ENCODE measurements at regions not wholly inside any gene's neighbourhood (a gene's known extent, or its start where the extent isn't known, plus 50 kb on each side); places are given as distances from the start of the nearest gene placed in this dataset.
A peak's percentile ranks its signal among the peaks of the same experiment; 100 is the strongest.

- DNase-seq (ENCODE audit: low spot score) = no peak
These were observed 264.0 kb downstream of the PIK3R1 start for GRCh38 chr5:68479524-68479923.

- no peak for DNase-seq (ENCODE audit: low spot score)
These were observed 264.9 kb downstream of the PIK3R1 start for GRCh38 chr5:68480335-68480940.

GRCh38 chr5:68482199-68482598 is 266.6 kb downstream of the PIK3R1 start:
- no peak for DNase-seq (ENCODE audit: low spot score)

GRCh38 chr5:68484307-68485068 is 268.9 kb downstream of the PIK3R1 start:
- peak; percentile 54 for DNase-seq (ENCODE audit: low spot score)

- DNase-seq (ENCODE audit: low spot score) = no peak
These were observed 274.0 kb downstream of the PIK3R1 start for GRCh38 chr5:68489556-68489955.

GRCh38 chr5:68490406-68490805 is 274.9 kb downstream of the PIK3R1 start:
- no peak for DNase-seq (ENCODE audit: low spot score)

GRCh38 chr5:68494771-68495170 is 279.2 kb downstream of the PIK3R1 start:
- no peak for DNase-seq (ENCODE audit: low spot score)

GRCh38 chr5:68499987-68500386 is 284.4 kb downstream of the PIK3R1 start:
- no peak for DNase-seq (ENCODE audit: low spot score)

- DNase-seq (ENCODE audit: low spot score) = no peak
These were observed 285.3 kb downstream of the PIK3R1 start for GRCh38 chr5:68500813-68501212.

- DNase-seq (ENCODE audit: low spot score) = no peak
These were observed 287.0 kb downstream of the PIK3R1 start for GRCh38 chr5:68502531-68502930.

GRCh38 chr5:68504306-68504705 is 288.8 kb downstream of the PIK3R1 start:
- DNase-seq (ENCODE audit: low spot score) = no peak

- DNase-seq (ENCODE audit: low spot score) = no peak
These were observed 290.6 kb downstream of the PIK3R1 start for GRCh38 chr5:68505917-68506860.

GRCh38 chr5:68515514-68515913 is 300.0 kb downstream of the PIK3R1 start:
- DNase-seq (ENCODE audit: low spot score) = no peak

- DNase-seq (ENCODE audit: low spot score) = no peak
These were observed 302.7 kb downstream of the PIK3R1 start for GRCh38 chr5:68518286-68518685.

GRCh38 chr5:68519143-68519542 is 303.6 kb downstream of the PIK3R1 start:
- DNase-seq (ENCODE audit: low spot score) = no peak

GRCh38 chr5:68521776-68522175 is 306.2 kb downstream of the PIK3R1 start:
- no peak for DNase-seq (ENCODE audit: low spot score)

- DNase-seq (ENCODE audit: low spot score) = no peak
These were observed 307.3 kb downstream of the PIK3R1 start for GRCh38 chr5:68522863-68523262.

GRCh38 chr5:68528821-68529273 is 313.3 kb downstream of the PIK3R1 start:
- no peak for DNase-seq (ENCODE audit: low spot score)

- no peak for DNase-seq (ENCODE audit: low spot score)
These were observed 314.0 kb downstream of the PIK3R1 start for GRCh38 chr5:68529581-68529980.

GRCh38 chr5:68531970-68532369 is 316.4 kb downstream of the PIK3R1 start:
- DNase-seq (ENCODE audit: low spot score) = no peak

- DNase-seq (ENCODE audit: low spot score) = no peak
These were observed 317.5 kb downstream of the PIK3R1 start for GRCh38 chr5:68533051-68533450.

- DNase-seq (ENCODE audit: low spot score) = no peak
These were observed 318.1 kb downstream of the PIK3R1 start for GRCh38 chr5:68533571-68534084.

Data from H4 (cell line).